ENCODE measurements at regions not wholly inside any gene's neighbourhood (a gene's known extent, or its start where the extent isn't known, plus 50 kb on each side); places are given as distances from the start of the nearest gene placed in this dataset.

DNA sequence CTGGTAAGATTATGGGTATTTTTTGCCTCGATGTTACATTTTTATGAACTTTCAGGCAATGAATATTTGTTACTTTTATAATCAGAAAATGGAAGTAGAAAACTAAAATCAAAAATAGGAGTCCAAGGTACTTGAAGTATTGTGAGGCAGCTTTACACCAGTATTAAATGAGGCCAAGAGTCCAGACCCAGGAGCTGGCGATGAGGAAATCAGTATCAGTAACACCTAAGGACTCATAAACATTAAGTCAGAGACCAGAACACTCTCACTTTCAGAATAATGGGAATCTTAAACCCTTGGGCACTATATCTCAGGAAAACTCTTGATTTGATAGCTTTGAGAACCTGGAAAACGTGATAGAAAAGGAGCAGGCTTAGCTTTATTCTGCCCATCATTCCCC is 208.8 kb downstream of the GXYLT1 start:
- DNase-seq (ENCODE audit: insufficient read length, low spot score): no peak
- no peak for FAIRE-seq
- TF ChIP-seq POLR2A (IDR thresholded peaks at IDR 0.05; ENCODE audit: low read depth, low read length): no peak

- DNase-seq (ENCODE audit: insufficient read length, low spot score) (no peak), FAIRE-seq (no peak)
- TF ChIP-seq POLR2A (IDR thresholded peaks at IDR 0.05; ENCODE audit: low read depth, low read length): no peak
Measured at GRCh38 chr12:41932470-41932991, 212.1 kb downstream of the GXYLT1 start.

GRCh38 chr12:41930866-41931437 is 213.7 kb downstream of the GXYLT1 start:
- FAIRE-seq (no peak), DNase-seq (ENCODE audit: insufficient read length, low spot score) (no peak)
- TF ChIP-seq POLR2A (IDR thresholded peaks at IDR 0.05; ENCODE audit: low read depth, low read length): no peak

DNA sequence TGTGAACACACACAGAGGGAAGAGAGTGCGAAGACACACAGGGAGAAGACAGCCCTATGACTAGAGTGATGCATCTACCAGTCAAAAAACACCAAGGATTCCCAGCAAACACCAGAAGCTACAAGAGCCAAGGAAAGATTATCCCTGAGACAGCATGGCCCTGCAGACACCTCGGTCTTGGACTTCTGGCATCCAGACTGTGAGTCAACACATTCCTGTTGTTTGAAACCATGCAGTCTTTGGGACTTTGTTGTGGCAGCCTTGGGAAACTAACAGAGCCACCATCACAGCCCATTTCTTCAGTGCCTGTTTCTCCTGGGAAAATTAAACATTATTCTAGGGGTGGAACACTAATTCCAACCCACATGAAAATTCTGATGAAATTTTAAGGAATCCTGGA is 220.6 kb downstream of the GXYLT1 start:
- FAIRE-seq (no peak), DNase-seq (ENCODE audit: insufficient read length, low spot score) (no peak)
- TF ChIP-seq POLR2A (IDR thresholded peaks at IDR 0.05; ENCODE audit: low read depth, low read length): no peak

GRCh38 chr12:41923351-41923750 is 221.3 kb downstream of the GXYLT1 start:
- DNase-seq (ENCODE audit: insufficient read length, low spot score): no peak

DNA sequence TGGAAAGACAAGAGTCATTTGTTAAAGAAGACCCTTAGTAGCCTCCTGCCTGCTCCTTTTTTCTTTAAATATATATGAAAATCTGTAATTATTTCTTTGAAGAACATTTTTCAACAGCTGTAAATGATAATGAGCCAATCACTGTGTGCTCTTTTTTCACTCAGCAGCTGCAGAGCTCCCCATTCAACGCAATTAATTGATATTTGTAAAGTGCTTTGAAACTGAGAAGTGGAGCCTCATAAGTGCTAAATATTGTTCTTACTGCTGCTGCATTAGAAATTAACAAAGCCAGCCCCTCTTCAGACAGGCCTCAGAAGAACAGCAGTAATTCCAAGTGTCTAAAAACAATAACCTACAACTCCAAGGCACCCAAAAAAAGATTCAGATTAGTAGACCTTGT is 224.3 kb downstream of the GXYLT1 start:
- no peak for TF ChIP-seq POLR2A (IDR thresholded peaks at IDR 0.05; ENCODE audit: low read depth, low read length)
- no peak for FAIRE-seq
- DNase-seq (ENCODE audit: insufficient read length, low spot score): no peak

More at GRCh38 chr12:41923351-41923750, 221.3 kb downstream of the GXYLT1 start:
- no peak for FAIRE-seq
- no peak for TF ChIP-seq POLR2A (IDR thresholded peaks at IDR 0.05; ENCODE audit: low read depth, low read length)

- no peak for TF ChIP-seq POLR2A (IDR thresholded peaks at IDR 0.05; ENCODE audit: low read depth, low read length)
- no peak for FAIRE-seq
Measured at GRCh38 chr12:41919526-41920261, 225.0 kb downstream of the GXYLT1 start.

GRCh38 chr12:41919048-41919447 is 225.6 kb downstream of the GXYLT1 start:
- no peak for TF ChIP-seq POLR2A (IDR thresholded peaks at IDR 0.05; ENCODE audit: low read depth, low read length)
- FAIRE-seq (no peak), DNase-seq (ENCODE audit: insufficient read length, low spot score) (no peak)

More at GRCh38 chr12:41919526-41920261, 225.0 kb downstream of the GXYLT1 start:
- DNase-seq (ENCODE audit: insufficient read length, low spot score): no peak

- DNase-seq (ENCODE audit: insufficient read length, low spot score) (no peak), FAIRE-seq (no peak)
Measured at GRCh38 chr12:41917938-41918341, 226.7 kb downstream of the GXYLT1 start.

GRCh38 chr12:41917181-41917580 is 227.5 kb downstream of the GXYLT1 start:
- no peak for TF ChIP-seq POLR2A (IDR thresholded peaks at IDR 0.05; ENCODE audit: low read depth, low read length)
- DNase-seq (ENCODE audit: insufficient read length, low spot score): no peak
- no peak for FAIRE-seq

More at GRCh38 chr12:41917938-41918341, 226.7 kb downstream of the GXYLT1 start:
- no peak for TF ChIP-seq POLR2A (IDR thresholded peaks at IDR 0.05; ENCODE audit: low read depth, low read length)

DNA sequence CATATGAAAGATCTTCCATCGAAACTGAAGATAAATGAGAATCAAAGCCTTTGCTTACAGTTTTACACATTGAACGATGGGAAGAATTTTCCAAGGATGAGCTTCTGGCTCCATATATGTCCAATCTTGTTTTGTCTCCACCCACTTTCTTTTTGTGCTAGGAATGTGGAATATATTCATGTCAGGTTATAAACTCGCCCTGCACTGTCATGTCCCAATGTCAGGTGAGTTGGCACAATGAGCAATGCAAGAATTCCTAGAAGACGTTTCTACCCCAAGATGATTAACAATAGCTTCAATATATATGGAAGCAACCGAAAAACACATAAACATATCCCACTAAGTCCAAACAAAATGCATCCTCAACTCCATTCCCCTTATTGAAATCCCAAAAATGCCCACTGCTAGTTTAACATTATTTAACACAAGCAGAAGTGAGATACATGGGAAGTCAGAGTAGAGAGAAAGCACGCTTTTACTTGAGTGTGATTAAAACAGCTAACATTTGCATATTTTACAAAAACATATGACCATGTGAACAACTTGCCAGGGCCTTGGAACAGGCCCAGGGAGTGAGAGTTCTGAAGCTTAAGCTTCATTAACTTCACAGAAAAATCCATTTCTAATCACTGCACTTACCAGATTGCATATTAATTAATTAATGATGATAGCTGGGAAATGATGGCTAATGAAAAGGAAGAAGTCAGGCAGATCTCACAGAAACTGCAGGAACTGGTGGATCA is 233.9 kb downstream of the GXYLT1 start:
- DNase-seq (ENCODE audit: insufficient read length, low spot score) (no peak), FAIRE-seq (no peak)
- TF ChIP-seq POLR2A (IDR thresholded peaks at IDR 0.05; ENCODE audit: low read depth, low read length): no peak

DNA sequence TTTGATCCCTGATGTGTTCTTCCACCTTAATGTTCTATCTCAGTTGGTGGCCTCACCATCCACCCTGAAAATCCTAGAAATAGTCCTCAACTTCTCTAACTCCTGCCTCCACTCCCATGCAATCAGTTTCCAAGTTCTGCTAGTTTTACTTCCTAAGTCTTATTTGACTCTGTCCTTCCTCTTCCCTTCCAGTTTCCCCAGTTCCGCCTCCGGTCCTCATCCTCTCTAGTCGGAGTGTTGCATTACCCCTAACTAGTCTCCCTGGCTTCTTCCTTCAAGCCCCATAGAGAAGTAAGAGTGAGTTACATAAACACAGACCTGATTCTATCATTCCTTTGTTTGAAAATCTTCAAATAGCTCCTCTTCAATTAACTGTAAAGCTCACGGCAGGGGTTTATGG is 236.5 kb downstream of the GXYLT1 start:
- no peak for FAIRE-seq
- no peak for DNase-seq (ENCODE audit: insufficient read length, low spot score)
- no peak for TF ChIP-seq POLR2A (IDR thresholded peaks at IDR 0.05; ENCODE audit: low read depth, low read length)

DNA sequence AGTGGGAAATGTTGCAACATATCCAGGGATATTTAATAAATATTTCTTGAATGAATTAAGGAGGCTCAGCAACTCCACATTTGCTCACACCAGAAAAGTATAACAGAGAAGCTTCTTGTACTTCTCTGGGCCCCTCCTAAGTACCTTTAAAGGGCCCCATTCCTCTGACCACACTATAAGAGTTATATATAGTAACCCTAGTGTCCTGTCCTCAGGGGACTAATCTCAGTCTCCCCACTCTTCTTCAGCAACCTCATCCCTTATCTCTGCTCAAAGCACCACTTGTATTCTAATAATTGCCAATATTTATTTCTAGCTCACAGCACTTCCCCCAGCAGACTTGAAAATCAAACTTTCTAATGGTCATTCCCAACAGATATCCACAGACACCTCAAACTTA is 237.1 kb downstream of the GXYLT1 start:
- no peak for FAIRE-seq
- DNase-seq (ENCODE audit: insufficient read length, low spot score): no peak
- TF ChIP-seq POLR2A (IDR thresholded peaks at IDR 0.05; ENCODE audit: low read depth, low read length): no peak

DNA sequence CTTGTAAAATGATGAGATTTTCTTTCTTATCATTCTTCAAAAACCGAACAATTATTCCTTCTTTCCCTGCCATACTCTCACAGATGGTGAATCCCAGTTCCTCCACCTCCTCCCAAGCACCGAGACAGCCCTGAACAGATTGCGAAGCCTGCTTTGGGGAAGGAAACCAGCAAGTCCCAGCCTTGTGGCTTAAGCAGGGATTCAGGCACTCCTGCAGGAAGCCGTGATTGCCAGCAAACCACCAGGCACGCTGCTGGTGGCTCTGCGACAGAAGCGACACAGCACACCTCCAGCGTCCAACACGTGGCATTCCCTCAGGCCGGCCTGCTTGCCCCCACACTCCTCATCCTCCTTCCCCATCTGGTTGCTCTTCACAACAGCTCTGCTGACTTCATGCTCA is 237.7 kb downstream of the GXYLT1 start:
- TF ChIP-seq POLR2A (IDR thresholded peaks at IDR 0.05; ENCODE audit: low read depth, low read length): no peak
- no peak for DNase-seq (ENCODE audit: insufficient read length, low spot score)
- no peak for FAIRE-seq
